Activated CD4-positive, alpha-beta memory T cell treated with anti-CD3 and anti-CD28 coated beads, Interleukin-2, amount 10 ng/mL, durations not matched to agents 7 days and 5 days (primary cell): ENCODE measurements at regions not wholly inside any gene's neighbourhood (a gene's known extent, or its start where the extent isn't known, plus 50 kb on each side); places are given as distances from the start of the nearest gene placed in this dataset.
"Not testable (repeated sequence)": the region's sequence is repeated elsewhere in the genome, so short reads cannot be mapped to it uniquely, and the experiment has no call there.

Experiments
- CTCF ChIA-PET: fragments of 350-600 bp; sonication (Branson Sonifier 250); formaldehyde crosslinking; loops from one replicate; lab custom pipeline; 2021; ENCODE audit warnings: antibody characterized with exemption, inconsistent platforms; lab: Charles Lee
- POLR2A ChIA-PET: fragments of 350-600 bp; sonication (Branson Sonifier 250); formaldehyde crosslinking; loops from one replicate; lab custom pipeline; 2021; ENCODE audit warnings: antibody characterized with exemption; lab: Charles Lee
- DNase-seq: peaks from one replicate; pipeline ENCODE4 v3.0.0-alpha.2; 2020
- H3K27ac Mint-ChIP-seq: one replicate; pipeline ENCODE4 v1.8.0; 2021; ENCODE audit warnings: mild to moderate bottlenecking, mixed read lengths
- H3K27me3 Mint-ChIP-seq: one replicate; pipeline ENCODE4 v1.8.0; 2021; ENCODE audit warnings: mixed read lengths
- H3K36me3 Mint-ChIP-seq: one replicate; pipeline ENCODE4 v1.8.0; 2021; ENCODE audit warnings: low read depth, mixed read lengths
- H3K4me1 Mint-ChIP-seq: one replicate; pipeline ENCODE4 v1.8.0; 2021; ENCODE audit warnings: mixed read lengths
- H3K4me3 Mint-ChIP-seq: one replicate; pipeline ENCODE4 v1.8.0; 2021; ENCODE audit warnings: mild to moderate bottlenecking, mixed read lengths
- H3K9me3 Mint-ChIP-seq: one replicate; pipeline ENCODE4 v1.8.0; 2021; ENCODE audit warnings: mixed read lengths

GRCh38 chr3:63097396-63097795, 180.7 kb upstream of the SYNPR start:
- H3K4me1 Mint-ChIP-seq: no peaks in the 10 kb centered on the region
- no peaks in the 10 kb centered on the region for H3K27me3 Mint-ChIP-seq

GRCh38 chr3:63116922-63117321, 161.2 kb upstream of the SYNPR start:
- ChIA-PET POLR2A (no interaction called here), CTCF (no interaction called here)
- Mint-ChIP-seq H3K4me1 (no peaks in the 10 kb centered on the region), H3K4me3 (no peak overlapping the region), H3K27ac (no peak overlapping the region), H3K36me3 (no peaks in the 10 kb centered on the region), H3K9me3 (peaks cover 2% of the 10 kb centered on the region), H3K27me3 (no peaks in the 10 kb centered on the region)
- no peak for DNase-seq

More at GRCh38 chr3:63097396-63097795, 180.7 kb upstream of the SYNPR start:
- H3K27ac Mint-ChIP-seq: no peak overlapping the region
- no peak for DNase-seq
- no peaks in the 10 kb centered on the region for H3K36me3 Mint-ChIP-seq
- H3K9me3 Mint-ChIP-seq: peaks cover 7% of the 10 kb centered on the region
- CTCF ChIA-PET: no interaction called here
- H3K4me3 Mint-ChIP-seq: no peak overlapping the region
- POLR2A ChIA-PET: no interaction called here

- POLR2A ChIA-PET: no interaction called here
Measured at GRCh38 chr3:63124090-63124489, 154.0 kb upstream of the SYNPR start.

GRCh38 chr3:63126530-63126929, 151.6 kb upstream of the SYNPR start:
- POLR2A ChIA-PET: no interaction called here
- Mint-ChIP-seq H3K27ac (no peak overlapping the region), H3K4me1 (no peaks in the 10 kb centered on the region), H3K9me3 (no peaks in the 10 kb centered on the region), H3K36me3 (no peaks in the 10 kb centered on the region), H3K4me3 (no peak overlapping the region), H3K27me3 (no peaks in the 10 kb centered on the region)
- no peak for DNase-seq
- CTCF ChIA-PET: no interaction called here

More at GRCh38 chr3:63124090-63124489, 154.0 kb upstream of the SYNPR start:
- DNase-seq: no peak
- Mint-ChIP-seq H3K4me1 (no peaks in the 10 kb centered on the region), H3K36me3 (no peaks in the 10 kb centered on the region), H3K9me3 (no peaks in the 10 kb centered on the region), H3K27ac (no peak overlapping the region), H3K27me3 (no peaks in the 10 kb centered on the region), H3K4me3 (no peak overlapping the region)
- CTCF ChIA-PET: no interaction called here

- no peaks in the 10 kb centered on the region for H3K36me3 Mint-ChIP-seq
- no peaks in the 10 kb centered on the region for H3K27me3 Mint-ChIP-seq
- H3K9me3 Mint-ChIP-seq: no peaks in the 10 kb centered on the region
- POLR2A ChIA-PET: no interaction called here
- no peak overlapping the region for H3K27ac Mint-ChIP-seq
- DNase-seq: no peak
- H3K4me3 Mint-ChIP-seq: no peak overlapping the region
- CTCF ChIA-PET: no interaction called here
- H3K4me1 Mint-ChIP-seq: no peaks in the 10 kb centered on the region
Measured at GRCh38 chr3:63128380-63128779, 149.7 kb upstream of the SYNPR start.

- DNase-seq: no peak
- POLR2A ChIA-PET: no interaction called here
- CTCF ChIA-PET: no interaction called here
Measured at GRCh38 chr3:63130625-63131024, 147.5 kb upstream of the SYNPR start.

GRCh38 chr3:63132461-63133250, 145.5 kb upstream of the SYNPR start:
- H3K9me3 Mint-ChIP-seq: peaks cover 9% of the 10 kb centered on the region
- no peak overlapping the region for H3K27ac Mint-ChIP-seq
- no peaks in the 10 kb centered on the region for H3K36me3 Mint-ChIP-seq
- no peaks in the 10 kb centered on the region for H3K4me1 Mint-ChIP-seq
- ChIA-PET POLR2A (no interaction called here), CTCF (no interaction called here)
- H3K27me3 Mint-ChIP-seq: no peaks in the 10 kb centered on the region
- no peak for DNase-seq
- H3K4me3 Mint-ChIP-seq: no peak overlapping the region

More at GRCh38 chr3:63130625-63131024, 147.5 kb upstream of the SYNPR start:
- Mint-ChIP-seq H3K9me3 (peaks cover 3% of the 10 kb centered on the region), H3K4me3 (no peak overlapping the region), H3K36me3 (no peaks in the 10 kb centered on the region), H3K27me3 (no peaks in the 10 kb centered on the region), H3K4me1 (no peaks in the 10 kb centered on the region), H3K27ac (no peak overlapping the region)

- CTCF ChIA-PET: no interaction called here
- Mint-ChIP-seq H3K4me3 (no peak overlapping the region), H3K9me3 (peaks cover 9% of the 10 kb centered on the region)
Measured at GRCh38 chr3:63135367-63135766, 142.7 kb upstream of the SYNPR start.

GRCh38 chr3:63136249-63136648, 141.9 kb upstream of the SYNPR start:
- CTCF ChIA-PET, H3K4me1 Mint-ChIP-seq, POLR2A ChIA-PET, H3K9me3 Mint-ChIP-seq, DNase-seq, H3K36me3 Mint-ChIP-seq, H3K4me3 Mint-ChIP-seq, H3K27ac Mint-ChIP-seq, H3K27me3 Mint-ChIP-seq: not testable (repeated sequence)

More at GRCh38 chr3:63135367-63135766, 142.7 kb upstream of the SYNPR start:
- DNase-seq: no peak
- no peak overlapping the region for H3K27ac Mint-ChIP-seq
- POLR2A ChIA-PET: no interaction called here
- no peaks in the 10 kb centered on the region for H3K27me3 Mint-ChIP-seq
- no peaks in the 10 kb centered on the region for H3K36me3 Mint-ChIP-seq
- no peaks in the 10 kb centered on the region for H3K4me1 Mint-ChIP-seq

GRCh38 chr3:63142681-63143080, 135.4 kb upstream of the SYNPR start:
- Mint-ChIP-seq H3K27ac (no peak overlapping the region), H3K4me1 (no peaks in the 10 kb centered on the region), H3K9me3 (no peaks in the 10 kb centered on the region), H3K27me3 (no peaks in the 10 kb centered on the region), H3K36me3 (no peaks in the 10 kb centered on the region), H3K4me3 (no peak overlapping the region)
- no peak for DNase-seq
- ChIA-PET CTCF (no interaction called here), POLR2A (no interaction called here)

GRCh38 chr3:63146154-63146553, 132.0 kb upstream of the SYNPR start:
- Mint-ChIP-seq H3K27ac (no peak overlapping the region), H3K36me3 (no peaks in the 10 kb centered on the region), H3K9me3 (no peaks in the 10 kb centered on the region), H3K27me3 (no peaks in the 10 kb centered on the region), H3K4me1 (no peaks in the 10 kb centered on the region), H3K4me3 (no peak overlapping the region)
- DNase-seq: no peak
- ChIA-PET CTCF (no interaction called here), POLR2A (no interaction called here)

GRCh38 chr3:63150880-63151279, 127.2 kb upstream of the SYNPR start:
- H3K4me1 Mint-ChIP-seq: no peaks in the 10 kb centered on the region
- CTCF ChIA-PET: no interaction called here
- no peak overlapping the region for H3K27ac Mint-ChIP-seq
- peaks cover under 1% of the 10 kb centered on the region for H3K9me3 Mint-ChIP-seq
- H3K4me3 Mint-ChIP-seq: no peak overlapping the region
- POLR2A ChIA-PET: no interaction called here
- DNase-seq: no peak
- H3K36me3 Mint-ChIP-seq: no peaks in the 10 kb centered on the region
- H3K27me3 Mint-ChIP-seq: no peaks in the 10 kb centered on the region

- Mint-ChIP-seq H3K27ac (no peak overlapping the region), H3K4me3 (no peak overlapping the region), H3K4me1 (no peaks in the 10 kb centered on the region), H3K36me3 (no peaks in the 10 kb centered on the region), H3K27me3 (no peaks in the 10 kb centered on the region), H3K9me3 (peaks cover 9% of the 10 kb centered on the region)
- ChIA-PET POLR2A (no interaction called here), CTCF (no interaction called here)
- no peak for DNase-seq
Measured at GRCh38 chr3:63151897-63152296, 126.2 kb upstream of the SYNPR start.

- Mint-ChIP-seq H3K27me3 (no peaks in the 10 kb centered on the region), H3K36me3 (no peaks in the 10 kb centered on the region), H3K4me3 (no peak overlapping the region), H3K27ac (no peak overlapping the region), H3K4me1 (no peaks in the 10 kb centered on the region), H3K9me3 (peaks cover 12% of the 10 kb centered on the region)
- ChIA-PET POLR2A (no interaction called here), CTCF (no interaction called here)
- DNase-seq: no peak
Measured at GRCh38 chr3:63159764-63160163, 118.3 kb upstream of the SYNPR start.
